ENCODE measurements at regions not wholly inside any gene's neighbourhood (a gene's known extent, or its start where the extent isn't known, plus 50 kb on each side); places are given as distances from the start of the nearest gene placed in this dataset.
A peak's percentile ranks its signal among the peaks of the same experiment; 100 is the strongest.

DNA sequence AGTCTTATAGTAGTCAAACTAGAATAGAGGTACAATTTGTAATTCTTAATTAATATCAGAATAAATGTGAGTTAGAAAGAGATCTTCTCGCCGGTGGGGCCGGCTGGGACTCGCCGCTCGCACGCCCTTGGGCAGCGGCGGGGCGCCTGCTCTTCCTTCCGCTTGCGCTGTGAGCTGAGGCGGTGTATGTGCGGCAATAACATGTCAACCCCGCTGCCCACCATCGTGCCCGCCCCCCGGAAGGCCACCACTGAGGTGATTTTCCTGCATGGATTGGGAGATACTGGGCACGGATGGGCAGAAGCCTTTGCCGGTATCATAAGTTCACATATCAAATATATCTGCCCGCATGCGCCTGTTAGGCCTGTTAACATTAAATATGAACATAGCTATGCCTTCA lies 123.7 kb upstream of the OGFRL1 start:
- H3K36me3 ChIP-seq (ENCODE audit: control insufficient read depth in 2 of 2, insufficient read depth in 1 of 2, low read length in 2 of 2): no peaks in the 10 kb centered on the region
- CTCF ChIA-PET: interaction anchor here (0.6 kb wide), 1 partner anchor 14 kb away, joined by 4 read pairs; no protein-coding TSS in a partner anchor
- H3K27ac ChIP-seq (ENCODE audit: extremely low read depth, low read depth, low read length): no peak overlapping the region
- no peaks in the 10 kb centered on the region for H3K9me3 ChIP-seq (ENCODE audit: control insufficient read depth, insufficient read depth, low read depth, low read length)
- no peaks in the 10 kb centered on the region for H3K4me1 ChIP-seq (ENCODE audit: control insufficient read depth, insufficient read depth, low read length)
- TF ChIP-seq MEIS1 (CRISPR knock-in tag; IDR thresholded peaks at IDR 0.05; ENCODE audit: borderline replicate concordance) (no peak), ZSCAN16 (tag by site-specific recombination; IDR thresholded peaks at IDR 0.05) (no peak), GLI4 (tag by site-specific recombination; IDR thresholded peaks at IDR 0.05) (no peak)
- H3K4me3 ChIP-seq (ENCODE audit: low read depth, low read length): no peak overlapping the region
- POLR2A ChIA-PET: no interaction called here

DNA sequence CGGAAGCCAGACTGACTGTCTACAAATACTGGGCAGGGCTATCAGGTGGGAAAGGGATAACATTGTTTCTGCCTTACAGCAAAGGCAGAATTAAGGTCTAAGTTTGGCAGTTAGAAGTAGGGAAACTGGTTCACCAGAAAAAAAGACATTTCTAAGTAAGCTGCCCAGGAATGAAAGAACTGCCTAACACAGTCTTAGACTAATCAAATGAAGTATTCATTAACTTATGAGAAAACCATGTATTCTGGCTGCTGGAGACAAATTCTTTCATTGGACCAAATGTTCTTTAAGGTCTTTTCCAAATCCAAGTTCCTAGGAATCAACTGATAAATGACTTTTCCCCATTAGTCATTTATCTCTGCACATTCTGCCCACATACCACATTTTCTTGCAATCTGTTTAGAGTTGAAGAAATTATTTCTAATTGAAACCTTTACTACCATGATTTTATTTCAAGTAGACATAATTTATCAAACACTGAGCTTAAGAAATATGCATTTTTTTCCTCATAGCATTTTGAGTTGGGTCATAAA lies 120.3 kb upstream of the OGFRL1 start:
- Histone ChIP-seq H3K36me3 (ENCODE audit: control insufficient read depth in 2 of 2, insufficient read depth in 1 of 2, low read length in 2 of 2) (no peaks in the 10 kb centered on the region), H3K9me3 (ENCODE audit: control insufficient read depth, insufficient read depth, low read depth, low read length) (no peaks in the 10 kb centered on the region), H3K27ac (ENCODE audit: extremely low read depth, low read depth, low read length) (no peak overlapping the region), H3K4me3 (ENCODE audit: low read depth, low read length) (no peak overlapping the region), H3K4me1 (ENCODE audit: control insufficient read depth, insufficient read depth, low read length) (peaks cover 6% of the 10 kb centered on the region; the same call in 1 of the 2 replicates)
- ChIA-PET CTCF (interaction anchor here (0.6 to 0.8 kb wide), 3 partner anchors 35 to 814 kb away, joined by 3 to 4 read pairs (median 3); no protein-coding TSS in a partner anchor), POLR2A (no interaction called here)
- TF ChIP-seq, protein P1, sequence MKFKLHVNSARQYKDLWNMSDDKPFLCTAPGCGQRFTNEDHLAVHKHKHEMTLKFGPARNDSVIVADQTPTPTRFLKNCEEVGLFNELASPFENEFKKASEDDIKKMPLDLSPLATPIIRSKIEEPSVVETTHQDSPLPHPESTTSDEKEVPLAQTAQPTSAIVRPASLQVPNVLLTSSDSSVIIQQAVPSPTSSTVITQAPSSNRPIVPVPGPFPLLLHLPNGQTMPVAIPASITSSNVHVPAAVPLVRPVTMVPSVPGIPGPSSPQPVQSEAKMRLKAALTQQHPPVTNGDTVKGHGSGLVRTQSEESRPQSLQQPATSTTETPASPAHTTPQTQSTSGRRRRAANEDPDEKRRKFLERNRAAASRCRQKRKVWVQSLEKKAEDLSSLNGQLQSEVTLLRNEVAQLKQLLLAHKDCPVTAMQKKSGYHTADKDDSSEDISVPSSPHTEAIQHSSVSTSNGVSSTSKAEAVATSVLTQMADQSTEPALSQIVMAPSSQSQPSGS (tag by site-specific recombination; IDR thresholded peaks at IDR 0.05; ENCODE audit: low read depth): no peak
- TF ChIP-seq, protein P2, sequence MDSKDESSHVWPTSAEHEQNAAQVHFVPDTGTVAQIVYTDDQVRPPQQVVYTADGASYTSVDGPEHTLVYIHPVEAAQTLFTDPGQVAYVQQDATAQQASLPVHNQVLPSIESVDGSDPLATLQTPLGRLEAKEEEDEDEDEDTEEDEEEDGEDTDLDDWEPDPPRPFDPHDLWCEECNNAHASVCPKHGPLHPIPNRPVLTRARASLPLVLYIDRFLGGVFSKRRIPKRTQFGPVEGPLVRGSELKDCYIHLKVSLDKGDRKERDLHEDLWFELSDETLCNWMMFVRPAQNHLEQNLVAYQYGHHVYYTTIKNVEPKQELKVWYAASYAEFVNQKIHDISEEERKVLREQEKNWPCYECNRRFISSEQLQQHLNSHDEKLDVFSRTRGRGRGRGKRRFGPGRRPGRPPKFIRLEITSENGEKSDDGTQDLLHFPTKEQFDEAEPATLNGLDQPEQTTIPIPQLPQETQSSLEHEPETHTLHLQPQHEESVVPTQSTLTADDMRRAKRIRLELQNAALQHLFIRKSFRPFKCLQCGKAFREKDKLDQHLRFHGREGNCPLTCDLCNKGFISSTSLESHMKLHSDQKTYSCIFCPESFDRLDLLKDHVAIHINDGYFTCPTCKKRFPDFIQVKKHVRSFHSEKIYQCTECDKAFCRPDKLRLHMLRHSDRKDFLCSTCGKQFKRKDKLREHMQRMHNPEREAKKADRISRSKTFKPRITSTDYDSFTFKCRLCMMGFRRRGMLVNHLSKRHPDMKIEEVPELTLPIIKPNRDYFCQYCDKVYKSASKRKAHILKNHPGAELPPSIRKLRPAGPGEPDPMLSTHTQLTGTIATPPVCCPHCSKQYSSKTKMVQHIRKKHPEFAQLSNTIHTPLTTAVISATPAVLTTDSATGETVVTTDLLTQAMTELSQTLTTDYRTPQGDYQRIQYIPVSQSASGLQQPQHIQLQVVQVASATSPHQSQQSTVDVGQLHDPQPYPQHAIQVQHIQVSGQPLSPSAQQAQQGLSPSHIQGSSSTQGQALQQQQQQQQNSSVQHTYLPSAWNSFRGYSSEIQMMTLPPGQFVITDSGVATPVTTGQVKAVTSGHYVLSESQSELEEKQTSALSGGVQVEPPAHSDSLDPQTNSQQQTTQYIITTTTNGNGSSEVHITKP (tag by site-specific recombination; IDR thresholded peaks at IDR 0.05): no peak
- no peak for TF ChIP-seq ZNF155 (tag by site-specific recombination; IDR thresholded peaks at IDR 0.05)
- no peak for TF ChIP-seq ZSCAN16 (tag by site-specific recombination; IDR thresholded peaks at IDR 0.05)
- no peak for TF ChIP-seq ZNF391 (tag by site-specific recombination; IDR thresholded peaks at IDR 0.05; ENCODE audit: borderline replicate concordance, low read depth)
- TF ChIP-seq ZNF660 (tag by site-specific recombination; IDR thresholded peaks at IDR 0.05): no peak

DNA sequence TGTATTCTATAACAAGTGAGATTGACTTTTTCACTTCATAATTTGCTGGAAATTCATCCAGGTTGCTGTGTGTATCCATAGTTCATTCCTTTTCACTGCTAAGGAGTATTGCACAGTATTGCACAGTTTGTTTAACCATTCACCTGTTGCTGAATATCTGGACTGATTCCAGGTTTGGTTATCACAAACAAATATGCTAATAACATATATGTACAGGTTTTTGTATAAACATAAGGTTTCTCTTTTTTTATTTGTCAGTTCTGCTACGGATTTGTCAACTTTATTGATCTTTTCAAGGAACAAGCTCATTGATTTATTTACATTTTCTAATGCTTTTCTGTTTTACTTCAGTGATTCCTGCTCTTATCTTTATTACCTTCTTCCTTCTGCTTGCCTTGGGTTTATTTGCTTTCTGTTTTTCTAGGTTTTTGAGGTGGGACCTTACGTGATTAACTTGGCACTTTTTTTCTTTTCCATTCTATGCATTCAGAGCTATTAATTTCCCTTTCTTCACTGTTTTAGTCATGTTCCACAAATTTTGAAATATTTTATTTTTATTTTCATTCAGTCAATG lies 117.0 kb upstream of the OGFRL1 start:
- ChIA-PET POLR2A (no interaction called here), CTCF (interaction anchor here (0.6 kb wide), 1 partner anchor 11 kb away, joined by 6 read pairs; no protein-coding TSS in a partner anchor)
- Histone ChIP-seq H3K36me3 (ENCODE audit: control insufficient read depth in 2 of 2, insufficient read depth in 1 of 2, low read length in 2 of 2) (no peaks in the 10 kb centered on the region), H3K4me1 (ENCODE audit: control insufficient read depth, insufficient read depth, low read length) (peaks cover 6% of the 10 kb centered on the region; the same call in 1 of the 2 replicates), H3K9me3 (ENCODE audit: control insufficient read depth, insufficient read depth, low read depth, low read length) (no peaks in the 10 kb centered on the region), H3K4me3 (ENCODE audit: low read depth, low read length) (no peak overlapping the region), H3K27ac (ENCODE audit: extremely low read depth, low read depth, low read length) (no peak overlapping the region)
- TF ChIP-seq ZNF621 (tag by site-specific recombination; IDR thresholded peaks at IDR 0.05) (no peak), TCF7L2 (IDR thresholded peaks at IDR 0.05; ENCODE audit: borderline replicate concordance, low read depth, low read length) (0 out of 2 replicates have a peak, but pooled peaks have one; percentile 17), ZNF335 (tag by site-specific recombination; conservative IDR thresholded peaks at IDR 0.05) (no peak), ZNF24 (tag by site-specific recombination; IDR thresholded peaks at IDR 0.05) (no peak), SCRT1 (tag by site-specific recombination; IDR thresholded peaks at IDR 0.05; ENCODE audit: borderline replicate concordance) (peak; percentile 77), REPIN1 (tag by site-specific recombination; IDR thresholded peaks at IDR 0.05; ENCODE audit: low read depth) (no peak), ZNF747 (tag by site-specific recombination; IDR thresholded peaks at IDR 0.05) (no peak), SCRT2 (tag by site-specific recombination; IDR thresholded peaks at IDR 0.05) (peak; percentile 98), ZNF843 (tag by site-specific recombination; IDR thresholded peaks at IDR 0.05) (peak; percentile 53; the same call in 1 of the 2 replicates), FEZF1 (tag by site-specific recombination; IDR thresholded peaks at IDR 0.05) (peak; percentile 77), ZNF341 (tag by site-specific recombination; IDR thresholded peaks at IDR 0.05; ENCODE audit: low read depth) (no peak), ZXDB (tag by site-specific recombination; IDR thresholded peaks at IDR 0.05) (peak; percentile 39; the same call in 1 of the 2 replicates)
- TF ChIP-seq, protein P3, sequence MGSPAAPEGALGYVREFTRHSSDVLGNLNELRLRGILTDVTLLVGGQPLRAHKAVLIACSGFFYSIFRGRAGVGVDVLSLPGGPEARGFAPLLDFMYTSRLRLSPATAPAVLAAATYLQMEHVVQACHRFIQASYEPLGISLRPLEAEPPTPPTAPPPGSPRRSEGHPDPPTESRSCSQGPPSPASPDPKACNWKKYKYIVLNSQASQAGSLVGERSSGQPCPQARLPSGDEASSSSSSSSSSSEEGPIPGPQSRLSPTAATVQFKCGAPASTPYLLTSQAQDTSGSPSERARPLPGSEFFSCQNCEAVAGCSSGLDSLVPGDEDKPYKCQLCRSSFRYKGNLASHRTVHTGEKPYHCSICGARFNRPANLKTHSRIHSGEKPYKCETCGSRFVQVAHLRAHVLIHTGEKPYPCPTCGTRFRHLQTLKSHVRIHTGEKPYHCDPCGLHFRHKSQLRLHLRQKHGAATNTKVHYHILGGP (tag by site-specific recombination; IDR thresholded peaks at IDR 0.05): peak; percentile 86
- TF ChIP-seq, protein P4, sequence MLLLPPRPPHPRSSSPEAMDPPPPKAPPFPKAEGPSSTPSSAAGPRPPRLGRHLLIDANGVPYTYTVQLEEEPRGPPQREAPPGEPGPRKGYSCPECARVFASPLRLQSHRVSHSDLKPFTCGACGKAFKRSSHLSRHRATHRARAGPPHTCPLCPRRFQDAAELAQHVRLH (tag by site-specific recombination; IDR thresholded peaks at IDR 0.05): 0 out of 2 replicates have a peak, but pooled peaks have one; percentile 34

Measured in HEK293 (cell line).